Heart left ventricle (tissue), 16 donors: ENCODE measurements at regions not wholly inside any gene's neighbourhood (a gene's known extent, or its start where the extent isn't known, plus 50 kb on each side); places are given as distances from the start of the nearest gene placed in this dataset.
"Not testable (repeated sequence)": the region's sequence is repeated elsewhere in the genome, so short reads cannot be mapped to it uniquely, and the experiment has no call there.

Experiments
- ATAC-seq, 4 donors: fragments of 200-7000 bp; cut with Tn5 transposase; one replicate each; pipeline ENCODE4 v1.9.1; 2020 to 2022; ENCODE audit warnings: moderate library complexity in 4 of 4, mild to moderate bottlenecking in 3 of 4, moderate number of reproducible peaks in 1 of 4
- DNase-seq, 5 donors: peaks; one replicate each; pipeline ENCODE4 v3.0.0-alpha.2; 2020
- H3K27ac ChIP-seq, 12 donors: fragments of 200-600 bp; sonication (generic) in 4 of 12; one replicate each; pipeline versions ENCODE4 v1.5.0 to v1.8.0; 2016 to 2022; ENCODE audit warnings: mild to moderate bottlenecking in 2 of 12
- H3K27me3 ChIP-seq, 9 donors: fragments of 200-600 bp; sonication (generic) in 2 of 9; one replicate each; pipeline versions ENCODE4 v1.5.1 to v1.8.0; 2016 to 2022; ENCODE audit warnings: mild to moderate bottlenecking in 3 of 9
- H3K36me3 ChIP-seq, 9 donors: fragments of 200-600 bp; sonication (generic) in 2 of 9; one replicate each; pipeline versions ENCODE4 v1.5.0 to v1.8.0; 2018 to 2022; ENCODE audit warnings: mild to moderate bottlenecking in 2 of 9
- H3K4me1 ChIP-seq, 12 donors: fragments of 200-600 bp; sonication (generic) in 4 of 12; one replicate each; pipeline versions ENCODE4 v1.5.0 to v1.8.0; 2016 to 2022; ENCODE audit warnings: mild to moderate bottlenecking in 3 of 12
- H3K4me3 ChIP-seq, 12 donors: fragments of 200-600 bp; sonication (generic) in 4 of 12; one replicate each; pipeline versions ENCODE4 v1.5.0 to v1.8.0; 2017 to 2022; ENCODE audit warnings: mild to moderate bottlenecking in 9 of 12, moderate library complexity in 4 of 12
- H3K9me3 ChIP-seq, 12 donors: fragments of 200-600 bp; sonication (generic) in 4 of 12; one replicate each; pipeline versions ENCODE4 v1.5.0 to v1.8.0; 2016 to 2022; ENCODE audit warnings: mild to moderate bottlenecking in 1 of 12
- CTCF ChIP-seq, 12 donors: fragments of 200-600 bp; sonication (generic) in 4 of 12; IDR thresholded peaks; one replicate each; pipeline versions ENCODE4 v1.5.0 to v1.8.0; 2018 to 2022; ENCODE audit warnings: antibody characterized with exemption in 12 of 12, mild to moderate bottlenecking in 5 of 12
- POLR2A ChIP-seq, 2 donors: fragments of 450-650 bp; IDR thresholded peaks; one replicate each; pipeline ENCODE4 v1.6.1; 2017; ENCODE audit warnings: antibody characterized with exemption in 2 of 2, mild to moderate bottlenecking in 2 of 2, moderate library complexity in 2 of 2
- WGBS, 4 donors: extraction: QIAGEN DNeasy Blood & Tissue Kit in 2 of 4; methylation state at CpG; one replicate each; pipeline versions ENCODE4 v1.1.5 to v1.1.7; 2013 to 2018; 5-methylcytosine and 5-hydroxymethylcytosine counted together
- intact Hi-C, 10 donors: fragments of 100-400 bp; cut with DNase I; formaldehyde crosslinking; loops; one replicate each; pipeline versions ENCODE4 v1.11.1 to v1.14.2; 2022
- donor health status: ischemic (EF 13 %, LVEDD 7.1; RV severe dilation, severe dysfunction).
- donor health status: healthy with polysubstance abuse.
- donor health status: DM: no; HTN: yes; CAD: no.
- donor health status: DM: no; HTN: no; CAD: no.
- donor health status: ischemic (EF 25% LVEDD 6.9; RV normal size, moderate dysfunction).
- donor health status: ischemic (EF 25% LVEDD 5.7; RV mildly dilated, moderate dysfunction).
- donor health status: healthy.
- donor health status: DM: yes; HTN: yes; CAD: no.
- donor health status: ischemic (EF 35%, LVEDD 5.7; RV mildly dilated, moderate dysfunction).
- donor health status: nonischemic (EF 11% LVEDD 7.7; RV severe dilation, severe dysfunction).
- donor health status: DM: yes; HTN: yes; CAD: no.
- donor health status: PGD.
- donor health status: ischemic (EF 29% LVEDD 5.4; RV normal size, mild dysfunction).
- donor health status: nonischemic (EF 23%, LVEDD 6.1; RV moderate dilation, normal function).

- intact Hi-C loops = loop anchor here in 3 of 10 donors (10.0 kb wide), 2 partner anchors 98 to 368 kb away; no protein-coding TSS in a partner anchor
- no peaks in the 10 kb centered on the region for H3K27me3 ChIP-seq
- WGBS, 4 donors = 66 to 76% (median 71%) methylated on average over 4 of the region's 4 CpGs
- H3K4me3 ChIP-seq = peak overlapping the region in 3 of 12 donors; percentile 6 to 19 (median 10)
- H3K4me1 ChIP-seq = no peaks in the 10 kb centered on the region
- no peak for ATAC-seq
- no peak for DNase-seq
- peaks cover 0 to 12% (median 0%) of the 10 kb centered on the region in 12 donors for H3K9me3 ChIP-seq
- TF ChIP-seq CTCF (IDR thresholded peaks at IDR 0.05) (no peak), POLR2A (IDR thresholded peaks at IDR 0.05) (no peak)
- no peaks in the 10 kb centered on the region for H3K36me3 ChIP-seq
- H3K27ac ChIP-seq = peak overlapping the region in 1 of 12 donors; percentile 18
Measured at GRCh38 chr12:39682689-39683477, 63.3 kb upstream of the ABCD2 start.

- WGBS, 4 donors = 70 to 75% (median 74%) methylated on average over 1 of the region's 1 CpG
- DNase-seq = no peak
- H3K27ac ChIP-seq = no peak overlapping the region
- no peak for TF ChIP-seq POLR2A (IDR thresholded peaks at IDR 0.05)
- no peak for TF ChIP-seq CTCF (IDR thresholded peaks at IDR 0.05)
- no peaks in the 10 kb centered on the region for H3K27me3 ChIP-seq
- peaks cover 0 to 25% (median 0%) of the 10 kb centered on the region in 12 donors for H3K9me3 ChIP-seq
- ATAC-seq = no peak
- no peaks in the 10 kb centered on the region for H3K36me3 ChIP-seq
- no peak overlapping the region for H3K4me3 ChIP-seq
- no peaks in the 10 kb centered on the region for H3K4me1 ChIP-seq
- intact Hi-C loops = no loop called here
Measured at GRCh38 chr12:39675263-39675662, 55.7 kb upstream of the ABCD2 start.

GRCh38 chr12:39672976-39673375 is 53.4 kb upstream of the ABCD2 start:
- WGBS, 4 donors = 50 to 70% (median 64%) methylated on average over 1 of the region's 1 CpG
- Histone ChIP-seq H3K27me3 (no peaks in the 10 kb centered on the region), H3K9me3 (peaks cover 0 to 16% (median 0%) of the 10 kb centered on the region in 12 donors), H3K4me1 (no peaks in the 10 kb centered on the region), H3K36me3 (no peaks in the 10 kb centered on the region), H3K4me3 (no peak overlapping the region), H3K27ac (no peak overlapping the region)
- intact Hi-C loops = no loop called here
- no peak for ATAC-seq
- TF ChIP-seq POLR2A (IDR thresholded peaks at IDR 0.05) (no peak), CTCF (IDR thresholded peaks at IDR 0.05) (no peak)
- DNase-seq = no peak

GRCh38 chr12:39671898-39672875 is 52.6 kb upstream of the ABCD2 start:
- no peaks in the 10 kb centered on the region for H3K4me1 ChIP-seq
- DNase-seq (no peak), ATAC-seq (no peak)
- intact Hi-C loops = no loop called here
- no peaks in the 10 kb centered on the region for H3K36me3 ChIP-seq
- peaks cover 0 to 16% (median 0%) of the 10 kb centered on the region in 12 donors for H3K9me3 ChIP-seq
- H3K4me3 ChIP-seq = no peak overlapping the region
- no peak overlapping the region for H3K27ac ChIP-seq
- WGBS, 4 donors = 83 to 89% (median 87%) methylated on average over 5 of the region's 5 CpGs
- TF ChIP-seq POLR2A (IDR thresholded peaks at IDR 0.05) (no peak), CTCF (IDR thresholded peaks at IDR 0.05) (no peak)
- no peaks in the 10 kb centered on the region for H3K27me3 ChIP-seq

GRCh38 chr12:39669539-39669938 is 49.9 kb upstream of the ABCD2 start:
- H3K27me3 ChIP-seq, H3K4me3 ChIP-seq, H3K27ac ChIP-seq, H3K4me1 ChIP-seq, DNase-seq, H3K36me3 ChIP-seq, ATAC-seq, intact Hi-C loops: not testable (repeated sequence)
- peaks cover 0 to 16% (median 0%) of the 10 kb centered on the region in 12 donors for H3K9me3 ChIP-seq
- 56 to 68% (median 60%) methylated on average over 7 of the region's 7 CpGs for WGBS, 4 donors
